Vagina (tissue), 2 donors: ENCODE measurements at regions not wholly inside any gene's neighbourhood (a gene's known extent, or its start where the extent isn't known, plus 50 kb on each side); places are given as distances from the start of the nearest gene placed in this dataset.

ENCODE experiments used
- CTCF ChIP-seq, 3 experiments: fragments of 450-650 bp in 2 of 3; fragments of 200-600 bp in 1 of 3; sonication (generic) in 1 of 3; IDR thresholded peaks; one replicate each; pipeline ENCODE4 v1.5.1; 2017 to 2019; ENCODE audit warnings: antibody characterized with exemption in 3 of 3, mild to moderate bottlenecking in 2 of 3, moderate library complexity in 2 of 3
- POLR2AphosphoS5 ChIP-seq, 2 donors: sonication (generic); formaldehyde crosslinking; IDR thresholded peaks; one replicate each; pipeline ENCODE4 v1.9.0; 2017; ENCODE audit warnings: antibody characterized with exemption in 2 of 2, mild to moderate bottlenecking in 2 of 2, low read depth in 1 of 2; ENCODE audit not compliant: insufficient read depth in 1 of 2

- TF ChIP-seq CTCF (IDR thresholded peaks at IDR 0.05) (no peak), POLR2AphosphoS5 (IDR thresholded peaks at IDR 0.05; ENCODE audit: insufficient read depth in 1 of 2, low read depth in 1 of 2) (no peak)
Measured at GRCh38 chr20:7399575-7399974, 540.7 kb downstream of the HAO1 start.
